Coronary artery (tissue), 2 donors: ENCODE measurements at regions not wholly inside any gene's neighbourhood (a gene's known extent, or its start where the extent isn't known, plus 50 kb on each side); places are given as distances from the start of the nearest gene placed in this dataset.

Source experiments
- DNase-seq: peaks from one replicate; pipeline ENCODE4 v3.0.0-alpha.2; 2017; ENCODE audit warnings: low spot score
- H3K27ac ChIP-seq, 2 donors: fragments of 200-600 bp; sonication (generic); one replicate each; pipeline ENCODE4 v1.5.1; 2016 to 2019
- H3K4me3 ChIP-seq: fragments of 200-600 bp; sonication (generic); 2 replicates; pipeline ENCODE4 v1.5.1; 2016; ENCODE audit warnings: mild to moderate bottlenecking, moderate library complexity
- TF ChIP-seq, protein P1 (sequence below): fragments of 200-600 bp; sonication (generic); IDR thresholded peaks from one replicate; pipeline ENCODE4 v1.5.1; 2019; ENCODE audit warnings: antibody characterized with exemption

DNA sequence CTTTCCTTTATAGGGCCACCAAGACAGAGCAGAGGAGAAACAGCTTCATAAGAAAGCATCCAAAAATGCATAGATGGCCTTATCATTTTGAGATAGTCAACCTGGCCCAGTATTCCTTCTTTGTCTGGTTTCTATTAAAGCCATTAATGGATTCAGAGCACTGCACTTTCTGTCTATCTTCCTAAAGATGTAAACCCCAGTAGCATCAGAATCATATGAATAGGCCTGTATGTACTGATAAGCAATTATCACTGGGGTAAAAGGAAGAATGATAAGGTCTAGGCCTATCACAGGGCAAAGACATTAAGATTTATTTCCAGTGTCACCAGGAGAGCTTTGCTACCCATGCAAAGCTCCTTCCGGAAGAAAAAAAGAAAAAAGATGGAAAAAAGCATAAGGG lies 432.5 kb upstream of the C9orf72 start:
- Histone ChIP-seq H3K4me3 (no peak overlapping the region), H3K27ac (no peak overlapping the region)
- TF ChIP-seq, protein P1, sequence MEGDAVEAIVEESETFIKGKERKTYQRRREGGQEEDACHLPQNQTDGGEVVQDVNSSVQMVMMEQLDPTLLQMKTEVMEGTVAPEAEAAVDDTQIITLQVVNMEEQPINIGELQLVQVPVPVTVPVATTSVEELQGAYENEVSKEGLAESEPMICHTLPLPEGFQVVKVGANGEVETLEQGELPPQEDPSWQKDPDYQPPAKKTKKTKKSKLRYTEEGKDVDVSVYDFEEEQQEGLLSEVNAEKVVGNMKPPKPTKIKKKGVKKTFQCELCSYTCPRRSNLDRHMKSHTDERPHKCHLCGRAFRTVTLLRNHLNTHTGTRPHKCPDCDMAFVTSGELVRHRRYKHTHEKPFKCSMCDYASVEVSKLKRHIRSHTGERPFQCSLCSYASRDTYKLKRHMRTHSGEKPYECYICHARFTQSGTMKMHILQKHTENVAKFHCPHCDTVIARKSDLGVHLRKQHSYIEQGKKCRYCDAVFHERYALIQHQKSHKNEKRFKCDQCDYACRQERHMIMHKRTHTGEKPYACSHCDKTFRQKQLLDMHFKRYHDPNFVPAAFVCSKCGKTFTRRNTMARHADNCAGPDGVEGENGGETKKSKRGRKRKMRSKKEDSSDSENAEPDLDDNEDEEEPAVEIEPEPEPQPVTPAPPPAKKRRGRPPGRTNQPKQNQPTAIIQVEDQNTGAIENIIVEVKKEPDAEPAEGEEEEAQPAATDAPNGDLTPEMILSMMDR: no peak
- DNase-seq: no peak

DNA sequence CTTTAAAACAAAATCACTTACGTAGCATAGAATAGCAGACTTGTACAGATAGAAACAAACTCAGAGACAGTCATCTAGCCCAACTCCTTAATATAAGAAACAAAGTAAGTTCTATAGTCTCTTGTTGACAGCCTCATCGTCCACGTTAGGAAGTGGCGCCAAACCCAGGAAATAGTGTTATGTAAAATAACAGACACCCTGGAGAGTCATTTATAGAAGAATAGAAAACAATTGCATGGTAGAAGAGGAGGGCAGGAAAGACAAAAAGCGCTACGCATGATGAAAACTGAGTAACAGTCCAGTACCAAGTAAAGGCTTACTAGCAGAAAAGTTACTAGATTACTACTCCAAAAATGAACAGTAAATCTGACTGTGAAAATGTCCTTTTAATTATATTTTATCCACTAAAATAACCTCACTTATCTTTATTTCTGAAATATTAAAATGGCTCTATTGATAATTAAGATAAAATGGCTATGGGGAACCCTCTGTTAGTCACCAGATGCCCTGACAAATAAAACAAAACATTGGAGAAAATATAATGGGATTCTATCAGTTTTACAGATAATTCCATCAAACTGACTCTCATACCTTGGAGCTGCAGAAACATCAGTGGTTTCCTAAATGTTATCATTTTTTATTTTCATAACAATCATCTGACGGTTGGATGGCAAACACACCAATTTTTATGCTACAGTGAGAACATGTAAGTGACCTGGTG lies 434.0 kb upstream of the C9orf72 start:
- no peak for DNase-seq
- no peak overlapping the region for H3K4me3 ChIP-seq
- TF ChIP-seq, protein P1: no peak
- no peak overlapping the region for H3K27ac ChIP-seq

DNA sequence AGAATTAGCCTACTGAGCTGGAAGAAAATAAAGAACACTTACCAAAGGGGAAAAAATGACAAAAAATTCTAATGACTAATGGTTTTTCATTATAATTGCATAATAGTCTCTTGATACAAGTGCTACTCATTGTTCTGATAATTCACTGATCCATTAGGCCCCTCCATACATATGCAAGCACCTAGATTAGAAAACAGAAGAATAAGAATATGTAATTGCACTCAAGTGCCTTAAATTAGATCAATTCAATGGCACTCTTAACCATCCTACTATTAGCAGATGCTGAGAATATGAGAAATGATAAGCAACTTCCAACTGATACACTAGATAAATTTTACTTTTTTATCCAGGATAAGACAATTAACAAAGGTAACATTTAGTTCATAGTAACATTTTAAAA lies 440.9 kb upstream of the C9orf72 start:
- no peak for DNase-seq
- Histone ChIP-seq H3K27ac (no peak overlapping the region), H3K4me3 (no peak overlapping the region)
- TF ChIP-seq, protein P1: no peak

DNA sequence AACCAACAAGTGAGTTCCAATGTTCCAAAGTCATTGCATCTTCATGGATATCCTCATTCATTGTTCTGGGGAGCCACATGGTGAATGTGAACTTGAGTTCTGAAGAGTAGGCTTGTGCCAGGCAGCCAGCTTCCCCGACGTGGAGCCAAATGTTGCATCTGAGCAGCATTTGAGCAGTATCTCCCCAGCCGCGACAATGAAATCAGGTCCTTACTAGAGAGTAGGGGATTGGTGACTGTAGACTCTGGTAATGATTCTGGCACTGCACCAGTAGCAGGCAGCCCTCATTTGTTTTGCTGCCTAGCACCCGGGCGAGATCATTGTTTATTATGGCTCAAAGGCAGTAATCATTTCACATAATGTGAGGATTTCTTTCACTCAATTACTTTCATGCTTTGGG lies 451.4 kb upstream of the C9orf72 start:
- no peak for DNase-seq
- TF ChIP-seq, protein P1: no peak
- H3K4me3 ChIP-seq: no peak overlapping the region
- H3K27ac ChIP-seq: no peak overlapping the region

DNA sequence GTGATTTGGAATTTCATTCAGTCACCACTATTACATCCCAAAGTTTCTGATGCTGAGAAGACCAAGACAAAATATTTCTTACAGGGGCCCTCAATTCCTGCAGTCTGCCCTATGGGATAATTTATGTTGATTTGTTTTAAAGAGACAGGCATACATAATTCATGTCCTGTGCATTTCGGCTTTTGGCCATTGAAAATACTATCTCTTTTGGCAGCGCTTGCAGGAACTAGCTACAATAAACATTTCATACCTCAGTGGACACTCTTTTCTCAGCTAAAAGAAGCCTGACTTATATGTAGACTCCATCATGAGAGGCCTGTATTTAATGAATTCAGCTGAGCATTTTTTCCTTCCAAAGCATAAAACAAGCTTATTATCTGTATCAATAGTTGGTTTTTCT lies 451.9 kb upstream of the C9orf72 start:
- no peak for DNase-seq

DNA sequence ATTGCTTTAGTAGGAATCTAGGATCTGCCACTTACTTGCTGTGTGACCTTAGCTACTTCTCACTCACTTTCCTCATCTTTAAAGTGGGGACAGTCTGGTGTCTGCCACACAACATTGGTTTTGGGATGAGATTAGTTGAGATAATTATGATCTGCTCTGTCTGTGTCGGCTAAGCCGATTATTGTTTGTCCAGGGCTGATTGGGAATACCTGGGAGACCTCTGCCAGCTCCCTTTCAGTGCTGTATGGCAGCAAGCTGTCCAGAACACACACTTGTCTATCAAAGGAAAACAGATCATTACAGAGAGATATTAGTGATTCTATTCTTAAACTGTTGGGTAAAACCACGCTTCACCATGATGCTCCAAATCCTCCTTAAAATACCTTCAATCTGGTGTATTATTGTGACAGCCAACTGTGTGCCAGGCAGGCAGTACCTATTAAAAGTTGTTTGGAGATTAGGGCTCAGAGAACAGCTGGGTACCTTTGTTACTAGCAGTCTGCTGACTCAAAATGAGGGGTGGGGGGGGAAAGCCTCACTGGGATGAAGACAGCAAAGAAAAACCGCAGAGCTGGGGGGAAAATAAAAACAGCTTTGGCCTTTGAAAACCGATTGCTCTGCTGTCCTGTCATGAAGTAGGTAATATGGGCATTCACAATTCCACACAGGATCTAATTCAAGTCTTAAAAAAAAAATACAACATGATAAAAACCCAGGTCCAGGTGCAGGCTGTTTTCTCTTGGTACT lies 458.4 kb upstream of the C9orf72 start:
- Histone ChIP-seq H3K4me3 (no peak overlapping the region), H3K27ac (no peak overlapping the region)
- TF ChIP-seq, protein P1: no peak
- no peak for DNase-seq

More for the DNA sequence above, 451.9 kb upstream of the C9orf72 start:
- H3K4me3 ChIP-seq: no peak overlapping the region
- H3K27ac ChIP-seq: no peak overlapping the region
- TF ChIP-seq, protein P1: no peak

DNA sequence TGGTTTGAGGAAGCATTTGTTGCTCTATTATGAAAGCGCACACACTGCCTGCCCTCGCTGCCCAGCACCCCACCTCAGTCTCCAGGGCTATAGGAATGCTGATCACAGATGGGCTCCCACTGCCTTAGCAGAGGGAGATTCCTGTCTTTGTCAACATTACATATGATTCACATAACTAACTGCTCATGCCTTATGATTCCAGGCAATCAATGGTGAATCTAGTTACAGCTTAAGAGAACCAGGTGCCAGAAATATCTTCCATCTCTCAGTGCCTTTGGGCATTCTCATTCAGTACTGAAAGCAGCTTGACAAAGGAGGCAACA lies 458.9 kb upstream of the C9orf72 start:
- H3K27ac ChIP-seq: no peak overlapping the region
- H3K4me3 ChIP-seq: no peak overlapping the region
- DNase-seq: no peak
- TF ChIP-seq, protein P1: no peak
